Central memory CD8-positive, alpha-beta T cell (primary cell): ENCODE measurements at regions not wholly inside any gene's neighbourhood (a gene's known extent, or its start where the extent isn't known, plus 50 kb on each side); places are given as distances from the start of the nearest gene placed in this dataset.
A peak's percentile ranks its signal among the peaks of the same experiment; 100 is the strongest.
"Not testable (repeated sequence)": the region's sequence is repeated elsewhere in the genome, so short reads cannot be mapped to it uniquely, and the experiment has no call there.

Experiments
- ATAC-seq: fragments of 150-1000 bp; cut with Tn5 transposase; replicated peaks from 2 replicates; pipeline ENCODE4 v1.10.0; 2022; ENCODE audit warnings: mild to moderate bottlenecking, moderate FRiP score, moderate number of reproducible peaks; ENCODE audit not compliant: poor library complexity, severe bottlenecking; ENCODE audit errors: extremely low read depth
- DNase-seq, 2 donors: peaks; one replicate each; pipeline ENCODE4 v3.0.0; 2021; ENCODE audit warnings: low spot score in 2 of 2
- H3K27ac Mint-ChIP-seq: one replicate; pipeline ENCODE4 v1.8.0; 2022; ENCODE audit warnings: low read depth, mild to moderate bottlenecking, moderate library complexity, mixed read lengths
- H3K27me3 Mint-ChIP-seq: one replicate; pipeline ENCODE4 v1.8.0; 2022; ENCODE audit warnings: mixed read lengths
- H3K36me3 Mint-ChIP-seq: one replicate; pipeline ENCODE4 v1.8.0; 2022; ENCODE audit warnings: mild to moderate bottlenecking, moderate library complexity, mixed read lengths; ENCODE audit not compliant: insufficient read depth
- H3K4me1 Mint-ChIP-seq: one replicate; pipeline ENCODE4 v1.8.0; 2022; ENCODE audit warnings: mixed read lengths
- H3K4me3 Mint-ChIP-seq: one replicate; pipeline ENCODE4 v1.8.0; 2022; ENCODE audit warnings: mild to moderate bottlenecking, moderate library complexity, mixed read lengths
- H3K9me3 Mint-ChIP-seq: one replicate; pipeline ENCODE4 v1.8.0; 2022; ENCODE audit warnings: mixed read lengths

GRCh38 chr7:130948822-130949221, 214.8 kb upstream of the KLF14 start:
- Mint-ChIP-seq H3K4me1 (peaks cover 61% of the 10 kb centered on the region), H3K9me3 (no peaks in the 10 kb centered on the region), H3K36me3 (peaks cover 19% of the 10 kb centered on the region), H3K4me3 (no peak overlapping the region), H3K27me3 (no peaks in the 10 kb centered on the region), H3K27ac (peak overlapping the region; percentile 98)
- ATAC-seq = no peak
- no peak for DNase-seq

- peaks cover 24% of the 10 kb centered on the region for H3K36me3 Mint-ChIP-seq
- no peak overlapping the region for H3K4me3 Mint-ChIP-seq
- no peaks in the 10 kb centered on the region for H3K27me3 Mint-ChIP-seq
- H3K4me1 Mint-ChIP-seq = peaks cover 61% of the 10 kb centered on the region
- DNase-seq = no peak
- no peak for ATAC-seq
- H3K27ac Mint-ChIP-seq = no peak overlapping the region
- no peaks in the 10 kb centered on the region for H3K9me3 Mint-ChIP-seq
These were observed 215.5 kb upstream of the KLF14 start for GRCh38 chr7:130949550-130949949.

- H3K27me3 Mint-ChIP-seq = no peaks in the 10 kb centered on the region
- H3K27ac Mint-ChIP-seq = no peak overlapping the region
- no peak overlapping the region for H3K4me3 Mint-ChIP-seq
- peaks cover 27% of the 10 kb centered on the region for H3K36me3 Mint-ChIP-seq
- H3K4me1 Mint-ChIP-seq = peaks cover 61% of the 10 kb centered on the region
- no peaks in the 10 kb centered on the region for H3K9me3 Mint-ChIP-seq
- no peak for ATAC-seq
- DNase-seq = no peak
These were observed 216.0 kb upstream of the KLF14 start for GRCh38 chr7:130950054-130950453.

DNA sequence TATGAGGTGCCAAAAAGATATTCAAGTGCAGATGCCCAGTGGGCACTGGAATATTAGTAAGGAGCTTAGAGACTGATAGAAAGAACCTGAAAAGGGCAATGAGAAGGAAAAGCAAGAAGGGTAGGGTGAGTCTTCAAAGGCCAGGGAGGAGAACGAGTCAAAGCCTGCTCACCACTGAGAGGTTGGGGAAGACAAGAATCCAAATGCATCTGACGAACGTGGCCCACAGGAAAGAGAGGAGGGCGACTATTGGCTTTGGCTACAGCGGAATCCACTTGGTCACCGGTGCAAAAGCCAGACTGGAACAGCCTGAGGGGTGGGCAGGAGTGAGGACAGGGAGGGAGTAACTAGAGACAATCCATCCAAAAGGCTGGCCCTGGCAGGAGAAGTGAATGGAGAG, 216.7 kb upstream of the KLF14 start:
- ATAC-seq (no peak), DNase-seq (no peak)
- Mint-ChIP-seq H3K36me3 (peaks cover 27% of the 10 kb centered on the region), H3K4me1 (peaks cover 61% of the 10 kb centered on the region), H3K27me3 (no peaks in the 10 kb centered on the region), H3K4me3 (no peak overlapping the region), H3K9me3 (no peaks in the 10 kb centered on the region), H3K27ac (no peak overlapping the region)

DNA sequence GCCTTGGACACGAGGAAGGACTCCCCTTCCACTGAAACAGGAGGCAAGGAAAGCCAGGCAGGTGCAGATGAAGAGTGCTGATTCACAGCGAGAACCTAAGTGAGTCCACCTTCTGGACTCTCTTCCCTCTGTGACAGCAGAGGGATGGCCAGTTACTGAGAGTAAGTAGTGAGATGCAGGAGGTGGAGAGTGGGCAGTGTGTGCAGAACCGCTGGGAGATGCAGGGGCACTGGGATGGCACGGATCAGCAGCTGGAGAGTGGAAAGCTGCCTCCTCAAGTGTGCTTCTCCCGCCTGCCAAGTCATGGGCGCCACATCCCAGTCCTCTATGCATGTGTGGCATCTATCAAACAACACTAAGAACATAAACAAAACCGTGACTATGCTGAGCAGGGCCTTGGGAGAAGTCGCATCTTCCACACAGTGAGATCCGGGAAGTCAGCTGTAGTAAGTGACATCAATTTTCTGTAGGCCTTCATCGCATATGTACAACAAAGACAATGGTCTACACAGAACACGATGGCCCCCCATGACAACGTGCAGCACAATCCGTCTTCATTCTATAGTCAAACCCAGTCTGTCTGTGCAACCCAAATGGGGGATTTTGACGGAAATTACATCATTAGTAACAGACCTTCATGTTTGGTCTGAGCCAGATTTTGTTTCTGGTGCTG, 217.4 kb upstream of the KLF14 start:
- peaks cover 27% of the 10 kb centered on the region for H3K36me3 Mint-ChIP-seq
- H3K27me3 Mint-ChIP-seq = no peaks in the 10 kb centered on the region
- DNase-seq (peak in 1 of 2 donors; percentile 46), ATAC-seq (peak; percentile 80)
- H3K4me1 Mint-ChIP-seq = peaks cover 61% of the 10 kb centered on the region
- no peak overlapping the region for H3K27ac Mint-ChIP-seq
- H3K9me3 Mint-ChIP-seq = no peaks in the 10 kb centered on the region
- H3K4me3 Mint-ChIP-seq = no peak overlapping the region

DNA sequence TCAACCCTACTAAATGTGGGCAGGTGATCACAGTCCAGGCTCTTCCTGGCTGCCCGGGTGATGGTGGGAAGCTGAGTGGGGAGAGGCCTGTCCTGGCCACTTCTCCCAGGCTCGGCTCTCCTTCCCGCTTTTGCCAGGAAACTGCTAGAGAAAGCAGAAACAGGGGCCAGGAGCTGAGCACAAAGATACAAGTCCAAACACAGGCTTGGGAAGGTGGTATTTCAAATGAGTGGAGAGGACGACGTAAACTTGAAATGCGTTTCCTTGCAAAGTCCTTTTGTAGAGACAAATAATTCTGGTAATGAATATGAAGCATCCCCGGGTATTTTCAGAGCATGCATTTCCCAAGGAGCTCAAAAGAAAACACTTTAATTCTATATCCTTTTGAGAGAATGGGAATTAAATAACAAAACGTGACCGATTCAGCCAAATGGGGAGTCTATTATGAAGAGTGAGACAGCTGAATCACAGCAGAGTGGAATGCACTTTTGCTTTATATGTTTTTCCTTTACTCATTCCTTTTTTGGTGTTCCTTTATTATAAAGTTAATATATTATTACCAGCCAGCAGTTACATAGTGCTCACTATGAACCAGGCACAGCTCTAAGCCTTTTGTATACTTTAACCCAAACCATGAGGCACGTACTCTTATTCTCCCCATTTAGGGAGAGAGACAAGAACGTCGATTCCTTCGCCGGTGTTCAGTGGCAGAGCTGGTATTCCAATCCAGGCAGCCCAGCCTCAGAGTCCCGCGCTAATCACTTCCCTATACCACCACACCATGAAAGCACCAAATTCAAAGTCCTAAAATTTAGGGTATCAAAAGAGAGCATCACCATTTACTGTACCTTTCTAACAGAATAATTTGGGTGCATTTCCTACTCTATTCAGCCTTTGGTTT, 218.2 kb upstream of the KLF14 start:
- no peak overlapping the region for H3K27ac Mint-ChIP-seq
- H3K4me3 Mint-ChIP-seq = no peak overlapping the region
- ATAC-seq (peak; percentile 4), DNase-seq (no peak)
- H3K36me3 Mint-ChIP-seq = peaks cover 34% of the 10 kb centered on the region
- peaks cover 61% of the 10 kb centered on the region for H3K4me1 Mint-ChIP-seq
- no peaks in the 10 kb centered on the region for H3K9me3 Mint-ChIP-seq
- no peaks in the 10 kb centered on the region for H3K27me3 Mint-ChIP-seq

GRCh38 chr7:130953196-130953595, 219.2 kb upstream of the KLF14 start:
- ATAC-seq (no peak), DNase-seq (no peak)
- peaks cover 62% of the 10 kb centered on the region for H3K4me1 Mint-ChIP-seq
- H3K4me3 Mint-ChIP-seq = no peak overlapping the region
- H3K27me3 Mint-ChIP-seq = no peaks in the 10 kb centered on the region
- H3K36me3 Mint-ChIP-seq = peaks cover 33% of the 10 kb centered on the region
- no peaks in the 10 kb centered on the region for H3K9me3 Mint-ChIP-seq
- H3K27ac Mint-ChIP-seq = no peak overlapping the region

- no peaks in the 10 kb centered on the region for H3K27me3 Mint-ChIP-seq
- H3K27ac Mint-ChIP-seq = no peak overlapping the region
- H3K4me1 Mint-ChIP-seq = peaks cover 75% of the 10 kb centered on the region
- no peak overlapping the region for H3K4me3 Mint-ChIP-seq
- ATAC-seq (no peak), DNase-seq (no peak)
- no peaks in the 10 kb centered on the region for H3K9me3 Mint-ChIP-seq
- peaks cover 41% of the 10 kb centered on the region for H3K36me3 Mint-ChIP-seq
These were observed 221.0 kb upstream of the KLF14 start for GRCh38 chr7:130954918-130955564.

- H3K27ac Mint-ChIP-seq = no peak overlapping the region
- no peak overlapping the region for H3K4me3 Mint-ChIP-seq
- no peak for ATAC-seq
- DNase-seq = no peak
- H3K4me1 Mint-ChIP-seq = peaks cover 80% of the 10 kb centered on the region
- no peaks in the 10 kb centered on the region for H3K9me3 Mint-ChIP-seq
- H3K27me3 Mint-ChIP-seq = no peaks in the 10 kb centered on the region
- H3K36me3 Mint-ChIP-seq = peaks cover 46% of the 10 kb centered on the region
These were observed 221.5 kb upstream of the KLF14 start for GRCh38 chr7:130955565-130955919.

GRCh38 chr7:130956417-130957136, 222.6 kb upstream of the KLF14 start:
- Mint-ChIP-seq H3K4me1 (peaks cover 90% of the 10 kb centered on the region), H3K27me3 (no peaks in the 10 kb centered on the region), H3K27ac (no peak overlapping the region), H3K4me3 (no peak overlapping the region), H3K36me3 (peaks cover 53% of the 10 kb centered on the region), H3K9me3 (no peaks in the 10 kb centered on the region)
- ATAC-seq (no peak), DNase-seq (no peak)

DNA sequence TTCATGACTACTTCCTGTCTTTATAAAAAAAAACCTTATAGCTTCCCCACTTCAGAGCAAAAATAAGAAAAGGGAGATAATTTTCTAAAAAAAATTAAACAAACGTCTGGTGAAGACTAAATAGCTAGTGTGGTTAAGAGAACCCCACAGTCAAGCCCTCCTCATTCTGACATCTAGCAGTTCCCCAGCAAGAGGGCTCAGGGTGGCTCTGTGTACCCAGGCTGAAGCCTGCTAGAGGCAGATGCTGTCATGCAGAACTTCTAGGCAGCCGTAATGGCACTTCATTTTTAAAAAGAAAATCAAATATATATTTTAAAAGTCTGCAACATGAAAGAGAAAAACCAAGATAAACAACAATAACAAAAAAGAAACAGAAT, 223.1 kb upstream of the KLF14 start:
- Mint-ChIP-seq H3K27me3 (no peaks in the 10 kb centered on the region), H3K27ac (no peak overlapping the region), H3K4me3 (no peak overlapping the region), H3K4me1 (peaks cover 96% of the 10 kb centered on the region), H3K9me3 (no peaks in the 10 kb centered on the region), H3K36me3 (peaks cover 55% of the 10 kb centered on the region)
- DNase-seq (no peak), ATAC-seq (no peak)

GRCh38 chr7:130957722-130958435, 223.9 kb upstream of the KLF14 start:
- not testable (repeated sequence) for H3K9me3 Mint-ChIP-seq, DNase-seq, H3K4me3 Mint-ChIP-seq, ATAC-seq, H3K27me3 Mint-ChIP-seq, H3K27ac Mint-ChIP-seq
- Mint-ChIP-seq H3K36me3 (peaks cover 57% of the 10 kb centered on the region), H3K4me1 (peaks cover 97% of the 10 kb centered on the region)
